GM12864 (cell line): ENCODE measurements at regions not wholly inside any gene's neighbourhood (a gene's known extent, or its start where the extent isn't known, plus 50 kb on each side); places are given as distances from the start of the nearest gene placed in this dataset.

ENCODE experiments used
- DNase-seq: peaks from one replicate; pipeline ENCODE4 v3.0.0-alpha.2; 2011; ENCODE audit warnings: low read depth
- H3K4me3 ChIP-seq: 2 replicates; pipeline ENCODE4 v1.5.1; 2011; ENCODE audit warnings: mild to moderate bottlenecking, low read depth, low read length, control low read depth
- TF ChIP-seq, protein P1 (sequence below): IDR thresholded peaks from 2 replicates; pipeline ENCODE4 v1.5.1; 2011; ENCODE audit warnings: low read depth, mild to moderate bottlenecking, moderate library complexity, low read length, control low read depth, inconsistent platforms; ENCODE audit errors: missing control alignments

DNA sequence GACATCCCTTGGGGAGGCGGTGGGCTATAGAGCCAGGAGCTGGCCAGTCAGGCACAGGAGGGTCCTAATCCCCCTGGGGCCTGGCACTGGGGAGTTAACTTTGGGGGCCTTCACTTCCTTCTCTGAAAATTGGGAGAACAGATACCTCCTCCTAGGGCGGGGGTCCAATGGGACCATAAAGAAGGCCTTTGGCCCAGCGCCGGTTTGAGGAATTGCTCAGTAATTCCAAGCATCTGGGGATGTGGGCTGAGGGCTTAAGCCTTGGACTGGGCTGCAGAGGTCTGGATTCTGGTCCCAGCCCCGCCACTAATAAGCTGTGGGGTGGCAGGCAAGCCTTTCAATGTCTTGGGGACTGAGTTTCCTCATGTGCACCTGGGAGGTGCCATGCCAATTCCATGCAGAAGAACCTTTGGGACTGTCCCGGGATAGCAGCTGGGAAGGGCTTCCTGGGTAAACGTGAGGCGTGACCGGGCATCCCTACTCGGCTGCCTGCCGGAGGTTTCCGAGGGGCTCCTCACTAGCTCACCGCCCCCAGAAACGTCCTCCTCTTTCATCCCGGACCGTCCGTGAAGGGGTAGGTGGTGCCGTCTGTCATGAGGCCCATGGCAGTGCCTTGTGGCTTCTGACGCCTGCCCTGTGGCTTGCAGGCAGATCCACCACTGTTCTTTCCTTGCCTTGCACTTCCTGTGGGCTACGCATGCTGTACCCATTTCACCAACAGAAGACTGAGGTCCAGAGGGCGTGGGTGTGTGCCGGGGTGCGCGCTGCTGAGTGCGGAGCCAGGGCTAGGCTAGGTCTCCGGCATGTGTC lies 67.4 kb upstream of the HPCAL1 start:
- TF ChIP-seq, protein P1, sequence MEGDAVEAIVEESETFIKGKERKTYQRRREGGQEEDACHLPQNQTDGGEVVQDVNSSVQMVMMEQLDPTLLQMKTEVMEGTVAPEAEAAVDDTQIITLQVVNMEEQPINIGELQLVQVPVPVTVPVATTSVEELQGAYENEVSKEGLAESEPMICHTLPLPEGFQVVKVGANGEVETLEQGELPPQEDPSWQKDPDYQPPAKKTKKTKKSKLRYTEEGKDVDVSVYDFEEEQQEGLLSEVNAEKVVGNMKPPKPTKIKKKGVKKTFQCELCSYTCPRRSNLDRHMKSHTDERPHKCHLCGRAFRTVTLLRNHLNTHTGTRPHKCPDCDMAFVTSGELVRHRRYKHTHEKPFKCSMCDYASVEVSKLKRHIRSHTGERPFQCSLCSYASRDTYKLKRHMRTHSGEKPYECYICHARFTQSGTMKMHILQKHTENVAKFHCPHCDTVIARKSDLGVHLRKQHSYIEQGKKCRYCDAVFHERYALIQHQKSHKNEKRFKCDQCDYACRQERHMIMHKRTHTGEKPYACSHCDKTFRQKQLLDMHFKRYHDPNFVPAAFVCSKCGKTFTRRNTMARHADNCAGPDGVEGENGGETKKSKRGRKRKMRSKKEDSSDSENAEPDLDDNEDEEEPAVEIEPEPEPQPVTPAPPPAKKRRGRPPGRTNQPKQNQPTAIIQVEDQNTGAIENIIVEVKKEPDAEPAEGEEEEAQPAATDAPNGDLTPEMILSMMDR = no peak
- DNase-seq = no peak
- H3K4me3 ChIP-seq = no peak overlapping the region

DNA sequence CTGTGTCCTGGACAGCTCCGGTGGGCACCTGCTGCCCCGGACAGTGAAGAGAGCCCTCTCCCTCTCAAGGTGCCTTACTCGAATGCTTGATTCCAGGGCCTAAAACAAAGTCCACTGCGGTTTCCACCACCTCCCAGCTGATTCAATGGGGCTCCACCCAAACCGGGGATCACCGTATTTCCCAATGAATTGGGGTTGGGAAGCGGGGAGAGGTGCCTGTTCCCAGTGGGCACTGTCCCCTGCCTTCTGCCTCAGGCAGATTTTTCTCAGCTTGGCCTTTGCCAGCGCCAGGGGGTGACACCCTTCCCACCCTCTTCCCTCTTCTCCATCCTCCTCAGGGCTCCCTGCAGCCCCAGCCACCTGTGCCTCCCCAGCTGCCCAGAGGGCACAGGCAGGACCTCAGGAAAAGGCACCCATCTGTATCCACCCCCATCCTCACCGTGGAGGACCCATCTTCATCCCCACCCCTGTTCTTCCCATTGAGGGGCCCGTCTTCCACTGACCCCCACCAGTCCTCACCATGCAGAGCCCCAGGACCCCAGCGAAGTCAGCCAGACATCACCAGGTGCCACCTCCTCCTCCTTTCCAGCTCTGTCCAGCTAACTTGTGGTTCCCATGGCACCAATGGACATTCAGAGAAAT lies 66.7 kb upstream of the HPCAL1 start:
- DNase-seq = no peak
- no peak overlapping the region for H3K4me3 ChIP-seq
- TF ChIP-seq, protein P1 = no peak

DNA sequence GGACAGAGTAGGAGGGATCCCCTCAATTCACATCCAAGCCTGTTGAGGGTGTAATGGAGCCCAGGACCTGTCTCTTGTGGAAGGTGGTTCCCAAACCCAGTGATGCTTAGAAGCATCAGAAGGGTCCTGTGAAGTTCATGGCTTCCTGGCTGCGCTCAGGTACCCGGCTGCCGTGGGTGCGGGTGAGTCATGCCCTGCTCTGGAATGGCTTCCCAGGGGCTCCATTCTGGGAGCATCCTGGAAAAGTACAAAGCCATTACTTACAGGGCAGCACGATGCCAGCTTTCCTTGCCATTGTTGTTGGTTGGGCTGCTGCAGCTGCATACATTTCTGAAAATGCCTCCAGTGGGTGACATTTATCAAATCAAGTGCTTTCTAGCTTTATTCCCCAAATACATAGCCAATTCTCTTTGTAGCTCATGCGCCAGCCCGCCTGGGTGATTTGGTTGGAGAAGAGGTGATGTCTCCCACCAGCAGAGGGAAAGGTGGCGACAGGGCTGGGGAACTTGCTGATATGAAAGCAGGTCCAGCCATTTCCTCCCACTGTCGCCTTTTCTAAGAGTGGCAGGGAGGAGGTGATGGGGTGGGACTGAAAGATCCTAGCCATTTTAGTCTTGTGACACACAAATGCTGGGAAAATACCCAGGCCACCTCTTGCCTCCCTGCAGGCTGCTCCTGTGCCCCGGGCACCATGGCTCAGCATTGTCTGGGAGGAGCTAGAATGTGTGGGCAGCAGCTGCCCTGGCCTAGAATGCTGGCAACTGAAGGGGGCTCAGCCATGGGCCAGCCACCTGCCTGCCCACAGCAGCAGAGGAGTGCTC lies 65.9 kb upstream of the HPCAL1 start:
- TF ChIP-seq, protein P1 = no peak
- no peak for DNase-seq

DNA sequence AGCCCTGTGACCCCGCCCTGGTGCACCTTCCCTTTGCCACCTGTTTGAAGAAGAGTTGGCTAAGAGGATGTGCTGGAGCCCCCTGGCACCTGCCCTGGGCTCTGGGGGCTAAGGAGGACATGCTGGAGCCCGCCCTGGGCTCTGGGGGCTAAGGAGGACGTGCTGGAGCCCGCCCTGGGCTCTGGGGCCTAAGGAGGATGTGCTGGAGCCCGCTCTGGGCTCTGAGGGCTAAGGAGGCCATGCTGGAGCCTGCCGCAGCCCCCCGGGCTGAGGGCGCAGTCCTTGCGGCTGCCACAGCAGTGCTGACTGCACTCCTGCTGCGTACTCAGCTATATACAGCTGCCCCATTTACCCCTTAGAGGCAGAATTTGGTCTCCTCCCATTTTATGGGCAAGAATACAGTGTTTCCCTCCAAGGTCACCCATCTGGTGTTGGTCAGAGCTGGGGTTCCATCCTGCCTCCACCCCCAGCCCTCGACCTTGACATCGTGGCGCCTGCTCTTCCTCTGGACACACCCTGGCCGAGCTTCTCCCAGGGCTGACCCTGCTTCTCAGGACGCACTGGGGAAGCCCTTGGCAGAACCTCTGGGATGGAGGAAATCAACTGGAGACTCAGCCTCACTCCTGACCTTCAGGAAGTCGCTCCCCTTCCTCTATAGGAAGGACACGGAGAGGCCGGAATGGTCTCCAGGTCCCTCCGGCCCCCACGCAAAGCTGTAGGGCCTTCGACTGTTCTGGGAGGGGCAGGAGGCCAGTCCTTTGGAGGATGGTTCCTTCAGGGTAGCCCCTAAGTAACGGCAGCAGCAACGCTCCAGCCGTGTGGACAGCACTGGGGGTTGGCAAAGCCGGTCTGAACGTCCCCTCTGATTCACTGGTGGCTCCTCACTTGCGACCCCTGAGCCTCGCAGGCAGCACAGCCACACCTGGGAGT lies 65.0 kb upstream of the HPCAL1 start:
- H3K4me3 ChIP-seq = no peak overlapping the region
- TF ChIP-seq, protein P1 = no peak
- no peak for DNase-seq

More for the DNA sequence above, 65.9 kb upstream of the HPCAL1 start:
- H3K4me3 ChIP-seq = no peak overlapping the region

DNA sequence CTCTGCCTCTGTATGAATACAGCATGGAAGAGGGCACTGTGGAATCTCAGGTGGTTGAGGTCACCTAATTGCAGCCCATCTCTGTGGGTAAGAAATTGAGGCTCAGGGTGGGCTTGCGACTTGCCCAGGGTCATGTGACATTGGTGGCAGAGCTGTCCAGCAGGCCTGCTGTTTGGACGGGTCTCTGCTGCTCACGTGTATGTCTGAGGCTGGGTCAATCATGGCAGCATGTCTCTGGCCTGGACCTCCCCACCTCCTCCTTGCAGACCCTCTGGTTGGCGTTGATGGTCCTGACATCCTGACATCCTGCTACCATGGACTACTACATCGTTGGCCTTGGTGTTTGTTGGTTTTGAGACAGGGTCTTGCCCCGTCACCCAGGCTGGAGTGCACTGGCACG lies 64.3 kb upstream of the HPCAL1 start:
- TF ChIP-seq, protein P1 = no peak
- H3K4me3 ChIP-seq = no peak overlapping the region
- no peak for DNase-seq

DNA sequence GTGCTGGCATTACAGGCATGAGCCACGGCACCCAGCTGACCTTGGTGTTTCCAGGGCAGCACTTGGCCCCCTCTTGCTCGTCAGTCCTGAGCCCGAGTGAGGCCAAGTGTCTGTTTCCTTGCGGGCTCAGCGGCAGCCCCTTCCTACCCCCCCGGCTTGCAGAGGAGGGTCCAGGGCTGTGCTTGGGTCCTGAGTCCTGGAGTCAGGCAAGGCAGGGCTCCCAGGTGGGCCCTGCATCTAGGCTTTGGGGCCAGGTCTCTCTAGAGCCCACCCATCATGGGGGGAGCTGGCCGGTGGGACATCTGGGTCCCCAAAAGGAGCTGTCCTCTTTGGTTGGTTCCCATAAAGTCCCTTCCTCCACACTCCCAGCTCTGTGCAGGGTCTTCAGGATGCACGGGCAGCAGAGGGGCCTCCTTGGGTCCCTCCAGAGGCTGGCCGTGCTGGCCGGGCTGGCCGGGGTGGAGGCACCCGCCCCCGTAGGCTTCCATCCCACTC lies 63.7 kb upstream of the HPCAL1 start:
- no peak for DNase-seq
- TF ChIP-seq, protein P1 = no peak

More for the DNA sequence above, 63.7 kb upstream of the HPCAL1 start:
- no peak overlapping the region for H3K4me3 ChIP-seq
